Left cardiac atrium (tissue), 4 donors: ENCODE measurements at regions not wholly inside any gene's neighbourhood (a gene's known extent, or its start where the extent isn't known, plus 50 kb on each side); places are given as distances from the start of the nearest gene placed in this dataset.
"Not testable (repeated sequence)": the region's sequence is repeated elsewhere in the genome, so short reads cannot be mapped to it uniquely, and the experiment has no call there.

Source experiments
- ATAC-seq, 2 donors: fragments of 200-7000 bp; cut with Tn5 transposase; one replicate each; pipeline ENCODE4 v1.9.1; 2020; ENCODE audit warnings: mild to moderate bottlenecking in 2 of 2, moderate library complexity in 2 of 2
- DNase-seq: peaks from one replicate; pipeline ENCODE4 v3.0.0-alpha.2; 2020
- intact Hi-C, 2 donors: fragments of 100-400 bp; cut with DNase I; formaldehyde crosslinking; loops; one replicate each; pipeline versions ENCODE4 v1.14.1 to v1.15.1; 2022 to 2023
- donor health status: DM: no; HTN: yes; CAD: no.
- donor health status: DM: no; HTN: yes; CAD: no; lungs with severe emphysema.
- donor health status: DM: yes; HTN: yes; CAD: no.
- donor health status: Dilated cardiomyopathy.

DNA sequence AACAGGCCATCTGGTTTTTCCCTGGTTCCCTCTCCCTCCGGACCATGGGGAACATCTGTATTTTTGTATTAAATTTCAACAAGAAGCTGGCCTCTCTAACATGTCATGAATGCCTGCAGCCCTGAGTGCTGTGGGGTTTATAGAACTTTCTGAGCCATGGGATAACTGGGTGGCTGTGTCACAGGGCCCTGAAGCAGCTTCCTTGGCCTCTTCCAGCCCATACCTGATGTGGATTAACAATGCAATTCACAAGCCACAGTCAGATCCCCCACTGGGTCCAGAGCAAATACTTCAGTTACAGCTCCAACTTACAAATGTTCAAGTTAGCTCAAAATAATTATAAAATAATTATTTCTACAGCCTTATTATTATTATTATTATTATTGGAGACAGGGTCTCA, 307.8 kb upstream of the CELF4 start:
- ATAC-seq: no peak
- DNase-seq: no peak
- intact Hi-C loops: no loop called here

DNA sequence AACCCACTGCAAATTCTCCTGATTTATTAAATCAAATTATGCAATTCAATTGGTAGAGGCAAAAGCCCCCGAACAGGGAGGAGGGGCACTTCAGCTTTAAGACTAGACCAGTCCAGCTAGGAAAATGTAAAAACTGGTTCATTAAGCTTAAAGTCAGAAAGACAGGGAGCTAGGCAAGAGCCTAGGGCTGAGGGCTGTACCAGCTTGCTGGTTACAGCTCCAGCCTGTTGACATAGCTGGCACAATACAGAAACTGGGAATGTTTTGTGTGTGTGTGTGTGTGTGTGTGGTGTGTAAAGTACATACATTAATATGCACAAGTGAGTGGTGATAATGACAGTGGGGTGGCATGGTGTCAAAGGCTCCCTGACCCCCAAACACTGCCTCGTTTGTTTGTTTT, 307.0 kb upstream of the CELF4 start:
- intact Hi-C loops: no loop called here
- no peak for DNase-seq
- no peak for ATAC-seq

DNA sequence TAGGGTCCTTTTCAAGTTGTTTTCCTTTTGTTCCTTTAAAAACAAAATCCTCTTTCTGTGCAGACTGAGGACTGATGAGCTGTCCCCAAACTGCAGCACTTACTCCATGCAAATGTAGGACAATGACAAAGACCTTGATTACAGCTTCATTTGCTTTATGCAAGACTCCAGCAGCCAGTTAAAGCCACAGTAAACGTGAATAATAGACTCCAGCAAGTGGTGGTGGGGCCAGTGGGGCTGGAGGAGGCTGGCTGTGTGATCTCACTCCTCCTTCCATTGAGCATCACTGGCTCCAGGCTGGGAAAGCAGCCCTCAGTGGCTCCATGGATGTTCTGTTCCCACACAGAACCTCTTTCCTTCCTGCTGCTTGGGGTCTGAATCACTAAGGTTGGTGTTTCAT, 306.0 kb upstream of the CELF4 start:
- intact Hi-C loops: no loop called here
- ATAC-seq (no peak), DNase-seq (no peak)

DNA sequence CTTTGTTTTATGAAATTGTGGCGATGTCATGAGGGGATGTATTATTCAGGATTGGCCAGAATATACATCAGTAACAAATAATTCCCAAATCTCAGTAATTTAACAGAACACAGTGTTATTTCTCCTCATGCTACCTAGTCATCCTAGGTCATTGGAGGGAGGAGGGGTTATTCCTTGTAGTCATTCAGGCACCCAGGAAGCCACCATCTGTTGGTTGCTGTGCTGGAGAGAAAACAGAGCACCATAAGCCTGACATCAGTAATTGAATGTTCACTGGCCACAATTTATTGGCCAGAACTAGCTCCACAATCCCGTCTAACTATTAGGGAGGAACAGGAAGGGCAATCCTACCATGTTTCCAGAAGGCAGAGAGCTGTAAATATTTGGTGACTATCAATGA, 303.5 kb upstream of the CELF4 start:
- ATAC-seq (no peak), DNase-seq (no peak)
- intact Hi-C loops: no loop called here

DNA sequence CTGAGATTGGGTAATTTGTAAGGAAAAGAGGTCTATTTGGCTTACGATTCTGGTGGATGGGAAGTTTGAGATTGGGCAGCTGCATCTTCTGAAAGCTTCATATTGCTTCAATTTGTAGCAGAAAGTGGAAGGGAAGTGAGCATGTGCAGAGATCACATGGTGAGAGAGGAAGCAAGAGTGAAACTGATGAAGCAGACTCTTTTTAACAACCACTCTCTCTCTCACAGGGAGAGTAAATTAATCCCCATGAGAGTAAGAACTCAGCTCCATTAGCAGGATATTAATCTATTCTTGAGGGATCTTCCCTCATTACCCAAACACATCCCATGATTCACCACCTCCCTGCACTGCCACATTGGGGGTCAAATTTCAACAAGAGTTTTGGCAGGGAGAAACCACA, 298.5 kb upstream of the CELF4 start:
- DNase-seq (no peak), ATAC-seq (no peak)
- intact Hi-C loops: no loop called here

DNA sequence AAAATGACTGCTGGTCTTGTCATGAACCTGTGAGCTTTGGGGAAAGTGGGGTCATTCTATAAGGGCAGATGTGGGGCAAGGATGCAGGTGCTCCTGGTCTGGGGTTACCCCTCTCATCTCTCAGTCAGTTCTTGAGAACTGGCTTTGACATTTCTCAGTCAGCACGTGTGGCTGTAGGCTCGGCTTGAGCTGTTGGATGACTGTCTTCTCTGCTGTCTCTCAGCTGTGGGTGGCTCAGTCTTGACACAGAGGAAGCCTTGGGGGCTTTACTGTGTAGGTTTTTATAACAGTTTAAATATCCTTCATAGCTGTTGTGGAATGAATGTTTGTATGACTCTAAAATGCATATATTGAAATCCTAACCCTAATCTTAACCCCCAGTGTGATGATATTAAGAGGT, 296.4 kb upstream of the CELF4 start:
- DNase-seq (no peak), ATAC-seq (no peak)
- intact Hi-C loops: no loop called here

DNA sequence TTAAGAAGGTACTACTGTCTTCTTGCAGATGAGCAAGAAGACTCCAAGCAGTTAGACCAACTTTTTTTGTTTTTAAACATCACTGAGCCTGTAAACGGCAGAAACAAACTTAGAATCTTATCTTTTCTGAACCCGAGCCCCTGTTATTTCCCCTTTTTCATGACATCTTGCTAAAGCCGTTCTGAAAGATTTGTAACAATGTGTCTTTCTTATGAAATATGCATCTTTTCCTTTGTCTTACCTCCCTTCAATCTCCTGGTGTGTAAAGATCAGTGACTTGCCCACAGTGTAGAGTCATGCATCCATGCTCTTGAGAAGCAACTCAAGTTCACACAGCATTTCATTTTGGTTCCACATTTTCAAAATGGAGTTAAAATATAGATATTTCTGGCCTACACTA, 288.8 kb upstream of the CELF4 start:
- intact Hi-C loops: no loop called here
- ATAC-seq (no peak), DNase-seq (no peak)

DNA sequence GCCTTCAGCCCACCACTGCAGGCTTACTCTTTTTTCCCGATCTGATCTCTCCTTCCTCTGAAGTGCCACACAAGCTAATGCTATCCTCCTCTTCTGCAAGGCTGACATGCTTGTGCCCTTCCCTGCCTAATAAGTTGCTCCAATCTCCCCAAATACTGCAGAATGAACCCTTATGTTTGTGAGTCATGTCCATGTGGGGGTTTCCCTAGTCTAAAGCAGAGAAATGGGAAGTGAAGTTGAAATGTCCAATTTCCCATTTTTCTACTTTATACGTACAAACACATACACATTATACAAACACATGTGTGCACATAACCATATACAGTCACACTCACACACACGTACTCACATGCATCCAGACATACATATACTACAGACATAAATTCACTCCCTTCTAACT, 288.1 kb upstream of the CELF4 start:
- DNase-seq: no peak
- ATAC-seq: no peak
- intact Hi-C loops: no loop called here

DNA sequence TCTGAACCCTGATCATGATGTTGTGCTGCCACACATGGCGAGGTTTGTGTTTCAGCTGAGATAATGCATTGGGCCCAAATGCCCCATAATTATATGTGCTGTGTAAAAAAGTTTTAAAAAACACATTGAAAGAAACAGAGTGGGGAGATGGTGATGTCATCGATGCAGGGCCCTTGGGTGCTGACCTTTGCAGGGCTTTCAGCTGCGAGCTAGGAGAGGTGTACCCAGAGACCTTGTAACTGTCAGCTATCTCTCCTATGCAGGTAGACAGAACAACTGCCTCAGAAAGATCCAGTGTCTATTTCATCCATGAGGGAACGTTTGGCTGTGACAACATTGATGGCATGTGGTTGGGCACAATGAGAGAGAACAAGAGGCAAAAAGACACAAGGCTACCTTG, 286.9 kb upstream of the CELF4 start:
- ATAC-seq (no peak), DNase-seq (no peak)
- intact Hi-C loops: no loop called here

DNA sequence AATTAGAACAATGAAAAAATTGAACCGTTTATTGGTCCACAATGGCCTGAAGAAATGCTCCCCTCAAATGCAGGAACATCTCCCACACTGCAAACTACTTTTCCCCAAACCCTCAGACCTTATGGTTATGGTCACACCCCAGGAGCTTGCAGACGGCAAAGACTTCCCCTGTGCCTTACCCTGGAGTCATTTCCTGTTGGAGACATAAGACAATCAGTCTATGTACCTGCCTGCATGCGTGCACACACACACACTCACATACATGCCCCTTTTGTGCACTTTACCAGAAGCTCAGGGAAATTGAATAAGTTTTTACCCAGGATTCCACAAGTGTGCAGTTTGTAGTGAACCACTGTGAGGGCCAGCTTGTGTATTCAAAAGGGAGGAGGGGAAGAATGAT, 281.9 kb upstream of the CELF4 start:
- no peak for ATAC-seq
- DNase-seq: no peak
- intact Hi-C loops: no loop called here

DNA sequence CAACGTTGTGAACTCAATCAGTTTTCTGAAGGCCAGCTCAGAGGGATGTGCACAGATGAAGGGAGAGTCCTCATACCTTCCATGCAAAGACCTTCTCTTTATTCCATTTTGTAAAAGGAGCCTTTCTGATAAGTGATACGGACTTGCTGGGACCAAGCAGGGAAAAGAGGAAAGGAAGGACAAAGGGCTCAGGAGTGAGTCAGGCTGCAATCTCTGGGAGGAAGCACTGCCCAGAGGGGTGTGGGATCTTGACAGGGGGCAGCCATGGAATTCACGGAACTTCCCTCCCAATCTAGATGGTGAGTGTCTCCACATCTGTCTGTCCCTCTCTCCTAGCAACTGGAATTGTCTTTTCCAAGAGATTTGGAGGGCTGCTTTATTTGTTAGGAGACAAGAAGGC, 281.4 kb upstream of the CELF4 start:
- no peak for DNase-seq
- intact Hi-C loops: no loop called here
- ATAC-seq: no peak

DNA sequence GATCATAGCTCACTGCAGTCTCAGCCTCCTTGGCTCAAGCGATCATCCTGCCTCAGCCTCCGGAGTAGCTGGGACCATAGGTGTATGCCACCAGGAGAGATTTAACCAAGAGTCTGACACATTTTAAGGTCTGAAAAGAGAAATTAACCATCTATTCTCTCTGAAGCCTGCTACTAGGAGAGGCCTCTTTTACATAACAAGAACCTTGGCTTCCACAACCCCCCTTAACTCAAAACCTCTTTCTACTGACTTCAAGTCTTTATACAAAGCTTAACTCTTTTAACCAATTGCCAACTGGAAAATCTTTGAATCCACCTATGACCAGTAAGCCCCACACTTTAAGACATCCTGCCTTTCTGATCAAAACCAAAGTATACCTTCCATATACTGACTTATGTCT, 279.9 kb upstream of the CELF4 start:
- DNase-seq (no peak), ATAC-seq (no peak)
- intact Hi-C loops: no loop called here

DNA sequence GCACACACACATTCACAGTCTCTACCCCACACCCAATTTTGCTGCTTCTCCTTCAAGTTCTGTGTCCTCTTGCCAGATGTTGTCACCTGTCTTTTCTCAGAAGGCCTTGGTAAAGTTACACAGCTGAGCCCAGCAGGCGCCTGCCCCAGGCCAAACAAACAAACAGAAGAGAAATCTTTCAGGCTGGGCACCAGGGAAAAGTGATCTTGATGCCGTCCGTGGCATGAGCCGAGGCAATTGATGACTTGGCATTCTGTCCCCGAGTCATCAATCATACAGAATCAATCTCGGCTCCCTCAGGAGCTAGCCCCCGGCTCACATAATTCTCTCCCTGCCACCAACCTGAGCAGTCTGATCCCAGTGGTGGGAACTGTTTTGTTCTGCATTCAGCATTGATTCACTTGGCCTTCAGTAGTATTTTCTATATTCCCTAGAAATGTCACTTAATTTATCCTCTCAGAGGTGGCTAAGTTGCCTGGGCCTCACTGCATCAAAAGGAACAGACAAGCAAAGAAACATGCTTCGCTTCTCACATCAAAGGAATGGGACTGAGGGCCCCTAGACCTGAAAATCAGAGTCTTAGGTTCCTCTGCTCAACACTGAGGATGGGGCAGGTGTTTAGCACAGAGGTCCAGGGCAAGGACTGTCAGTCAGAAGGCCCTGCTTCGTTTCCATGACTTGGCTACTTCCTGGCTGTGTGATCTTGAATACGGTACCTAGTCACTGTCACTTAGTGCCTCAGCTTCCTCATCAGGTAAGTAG, 278.8 kb upstream of the CELF4 start:
- intact Hi-C loops: no loop called here
- no peak for ATAC-seq
- no peak for DNase-seq

DNA sequence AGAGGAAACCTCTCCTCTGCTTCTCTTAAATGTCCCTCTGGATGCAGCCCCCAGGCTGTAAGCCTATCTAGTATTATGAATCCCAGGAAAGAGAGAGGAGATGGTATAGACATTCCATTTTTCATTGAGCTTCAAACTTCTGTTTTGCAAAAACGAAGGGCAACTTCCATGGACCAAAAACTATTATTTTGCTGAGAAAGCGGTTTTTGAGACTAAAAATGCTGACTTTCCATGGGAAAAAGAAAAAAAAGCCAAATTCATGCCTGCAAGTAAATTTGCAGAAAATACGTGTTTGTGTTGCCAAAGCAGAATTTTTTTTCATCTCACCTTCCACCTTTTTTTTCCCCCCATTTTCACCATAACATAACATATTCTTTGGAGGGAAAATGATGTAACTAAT, 272.5 kb upstream of the CELF4 start:
- ATAC-seq (no peak), DNase-seq (no peak)
- intact Hi-C loops: no loop called here

DNA sequence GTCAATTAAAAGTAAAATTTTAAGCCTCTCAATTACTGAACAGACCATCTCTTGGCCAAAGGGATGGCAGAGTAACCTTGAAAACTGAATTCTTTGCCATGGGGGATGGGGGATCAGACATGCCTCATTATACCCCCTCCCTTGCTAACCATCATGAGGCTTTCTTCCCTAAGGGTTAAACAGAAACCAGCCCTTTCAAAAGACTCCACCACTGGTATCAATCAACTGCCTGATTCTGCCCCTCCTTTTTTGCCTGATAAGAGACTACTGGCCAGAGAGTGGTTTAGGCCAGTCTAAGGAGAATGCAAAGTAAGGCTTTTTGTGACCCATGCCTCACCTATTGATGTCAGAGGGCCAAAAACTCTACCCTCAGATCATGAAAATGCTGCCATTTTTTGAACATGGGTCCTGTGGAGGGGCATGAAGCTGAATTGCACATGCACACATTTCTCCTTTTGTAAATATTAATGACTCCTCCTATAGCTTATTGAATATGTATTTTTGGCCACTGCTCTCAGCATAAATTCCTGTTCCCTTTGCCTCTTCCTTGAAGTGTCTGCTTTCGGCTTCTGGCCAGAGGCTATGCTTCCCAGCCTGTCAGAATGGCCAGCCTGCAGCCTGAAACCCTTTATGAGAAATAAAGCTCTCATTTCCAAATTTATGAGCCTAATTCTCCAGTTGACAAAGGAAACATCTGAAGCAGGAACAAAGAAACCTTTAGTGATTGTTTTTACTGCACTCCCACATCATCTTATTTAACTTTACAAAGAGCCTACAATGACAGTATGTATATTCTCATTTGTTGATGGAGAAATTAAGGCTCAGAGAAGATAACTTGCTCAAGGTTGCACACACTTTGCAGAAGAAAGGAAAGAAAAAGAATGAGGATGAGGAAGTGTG, 270.7 kb upstream of the CELF4 start:
- intact Hi-C loops: no loop called here
- no peak for DNase-seq
- no peak for ATAC-seq

DNA sequence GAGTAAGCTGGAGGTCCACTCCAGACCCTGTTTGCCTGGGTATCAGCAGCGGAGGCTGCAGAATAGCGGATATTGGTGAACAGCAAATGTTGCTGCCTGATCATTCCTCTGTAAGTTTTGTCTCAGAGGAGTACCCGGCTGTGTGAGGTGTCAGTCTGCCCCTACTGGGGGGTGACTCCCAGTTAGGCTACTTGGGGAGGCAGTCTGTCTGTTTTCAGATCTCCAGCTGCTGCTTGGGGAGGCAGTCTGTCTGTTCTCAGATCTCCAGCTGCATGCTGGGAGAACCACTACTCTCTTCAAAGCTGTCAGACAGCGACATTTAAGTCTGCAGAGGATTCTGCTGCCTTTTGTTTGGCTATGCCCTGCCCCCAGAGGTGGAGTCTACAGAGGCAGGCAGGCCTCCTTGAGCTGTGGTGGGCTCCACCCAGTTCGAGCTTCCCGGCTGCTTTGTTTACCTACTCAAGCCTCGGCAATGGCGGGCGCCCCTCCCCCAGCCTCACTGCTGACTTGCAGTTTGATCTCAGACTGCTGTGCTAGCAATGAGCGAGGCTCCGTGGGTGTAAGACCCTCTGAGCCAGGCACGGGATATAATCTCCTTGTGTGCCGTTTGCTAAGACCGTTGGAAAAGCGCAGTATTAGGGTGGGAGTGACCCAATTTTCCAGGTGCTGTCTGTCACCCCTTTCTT, 266.6 kb upstream of the CELF4 start:
- ATAC-seq, intact Hi-C loops, DNase-seq: not testable (repeated sequence)

DNA sequence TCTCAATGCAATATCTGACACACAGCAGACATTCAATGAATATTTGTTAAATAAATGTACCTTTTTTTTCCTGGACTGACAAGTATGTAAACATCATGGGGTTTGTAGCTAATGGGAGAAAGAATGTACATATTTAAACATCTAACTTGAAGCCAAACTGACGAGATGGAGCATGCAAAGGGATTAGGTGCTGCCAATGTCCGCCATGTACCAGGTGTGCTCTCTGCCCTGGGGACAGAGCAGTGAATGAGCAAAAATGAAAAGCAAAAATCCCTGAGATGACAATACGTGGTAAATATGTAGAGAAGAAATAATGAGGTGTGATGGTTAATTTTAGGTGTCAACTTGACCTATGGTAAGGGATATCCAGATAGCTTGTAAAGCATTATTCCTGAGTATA, 247.4 kb upstream of the CELF4 start:
- DNase-seq (no peak), ATAC-seq (no peak)
- intact Hi-C loops: no loop called here

DNA sequence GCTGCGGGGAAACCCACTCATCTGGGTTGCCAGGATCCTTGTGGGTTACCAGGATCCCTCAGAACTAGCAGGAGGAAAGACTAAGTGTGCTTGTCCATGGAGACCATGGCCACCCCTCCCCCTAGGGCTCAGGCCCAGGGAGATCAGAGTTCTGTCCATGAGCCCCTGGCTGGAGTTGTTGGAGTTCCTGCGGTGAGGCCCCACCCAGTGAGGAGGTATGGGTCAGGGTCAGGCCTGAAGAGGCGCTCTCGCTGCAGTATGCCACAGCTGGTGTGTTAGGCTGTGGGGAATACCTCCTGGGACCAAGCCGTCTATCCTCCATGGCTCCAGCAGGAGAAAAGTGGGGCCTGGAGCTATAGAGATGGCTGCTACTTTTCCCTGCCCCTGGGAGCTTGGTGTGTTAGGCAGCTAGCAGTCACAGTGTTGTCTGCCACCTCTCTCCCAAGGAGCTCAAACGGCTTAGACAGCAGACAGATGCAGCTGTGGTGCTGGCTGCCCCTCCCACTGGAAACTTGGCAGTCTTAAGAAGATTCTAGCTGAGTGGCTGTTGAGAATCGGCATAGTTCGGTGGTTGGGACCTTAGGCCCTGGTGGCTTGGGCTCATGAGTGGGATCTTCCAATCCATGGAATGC, 240.3 kb upstream of the CELF4 start:
- intact Hi-C loops: no loop called here
- ATAC-seq (no peak), DNase-seq (no peak)

DNA sequence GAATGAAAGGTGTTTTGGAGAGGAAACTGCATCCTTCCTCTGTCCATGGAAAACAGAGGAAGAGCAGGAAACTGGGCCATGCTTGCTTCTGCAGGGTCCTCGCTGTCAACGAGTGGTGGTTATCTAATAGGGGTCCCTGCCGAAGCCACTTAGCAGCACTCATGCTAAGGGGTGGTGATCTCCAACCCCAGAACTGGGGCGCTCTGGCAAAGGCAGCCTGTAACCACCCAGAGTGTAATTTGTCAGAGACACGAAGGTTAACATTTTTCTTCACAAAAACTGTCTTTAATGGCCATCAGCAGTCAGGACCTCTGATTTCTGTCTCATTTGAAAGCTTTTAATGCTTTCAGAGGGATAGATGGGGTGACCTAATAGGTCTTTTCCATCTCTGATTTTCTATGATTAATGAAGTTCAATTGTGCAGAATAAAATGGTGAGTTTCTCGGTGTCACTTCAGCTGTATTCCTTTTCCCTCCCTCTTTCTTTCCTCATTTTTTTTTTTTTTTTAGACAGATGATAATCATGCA, 231.3 kb upstream of the CELF4 start:
- intact Hi-C loops: no loop called here
- DNase-seq: no peak
- no peak for ATAC-seq

DNA sequence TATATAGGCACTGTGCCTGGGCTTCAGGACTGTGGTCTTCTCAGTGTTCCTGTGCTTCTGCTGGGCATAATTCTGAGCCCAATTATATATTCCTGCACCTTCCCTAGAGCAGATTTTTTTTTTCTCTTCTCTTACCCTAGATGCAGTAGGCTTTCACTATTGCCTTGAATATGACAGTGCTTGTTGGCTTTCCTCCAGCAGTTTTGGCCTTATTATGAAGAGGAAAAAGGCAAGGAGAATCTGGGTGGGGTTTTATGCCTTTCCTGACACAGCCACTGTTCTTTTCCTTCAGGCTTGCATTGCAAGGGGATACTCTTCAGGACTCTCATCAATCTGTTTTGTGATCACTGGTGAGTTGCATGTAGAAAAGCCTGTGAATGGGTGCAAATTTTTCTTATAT, 221.9 kb upstream of the CELF4 start:
- intact Hi-C loops: no loop called here

More for the DNA sequence above, 221.9 kb upstream of the CELF4 start:
- ATAC-seq (no peak), DNase-seq (no peak)
